ENCODE measurements at regions not wholly inside any gene's neighbourhood (a gene's known extent, or its start where the extent isn't known, plus 50 kb on each side); places are given as distances from the start of the nearest gene placed in this dataset.

DNA sequence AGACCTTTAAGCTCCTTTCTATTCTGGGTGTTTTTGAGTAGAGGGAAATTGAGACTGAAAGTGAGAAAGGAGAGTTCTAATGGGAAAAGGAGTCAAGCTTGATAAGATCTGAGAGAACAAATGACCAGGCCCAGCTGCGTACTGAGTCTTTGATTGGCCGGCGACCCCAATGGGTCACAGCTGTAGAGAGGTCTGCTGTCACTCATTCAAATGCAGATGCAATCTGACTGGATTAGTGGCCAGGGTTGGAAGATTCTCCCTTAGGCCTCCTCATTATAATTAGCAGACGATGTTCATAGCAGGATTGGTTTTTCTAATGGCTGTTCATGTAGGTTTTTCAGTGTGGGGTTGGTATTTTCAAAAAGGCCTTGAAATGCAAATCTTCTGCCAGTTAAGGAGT is 127.2 kb upstream of the SLC25A13 start:
- H3K4me2 ChIP-seq (ENCODE audit: insufficient read depth, low read length): no peak overlapping the region
- intact Hi-C loops (cut with micrococcal nuclease): no loop called here
- H3K9me1 ChIP-seq (replicated peaks; ENCODE audit: control insufficient read depth, extremely low read depth, insufficient read depth, low read length): no peaks in the 10 kb centered on the region
- TF ChIP-seq, protein P1, sequence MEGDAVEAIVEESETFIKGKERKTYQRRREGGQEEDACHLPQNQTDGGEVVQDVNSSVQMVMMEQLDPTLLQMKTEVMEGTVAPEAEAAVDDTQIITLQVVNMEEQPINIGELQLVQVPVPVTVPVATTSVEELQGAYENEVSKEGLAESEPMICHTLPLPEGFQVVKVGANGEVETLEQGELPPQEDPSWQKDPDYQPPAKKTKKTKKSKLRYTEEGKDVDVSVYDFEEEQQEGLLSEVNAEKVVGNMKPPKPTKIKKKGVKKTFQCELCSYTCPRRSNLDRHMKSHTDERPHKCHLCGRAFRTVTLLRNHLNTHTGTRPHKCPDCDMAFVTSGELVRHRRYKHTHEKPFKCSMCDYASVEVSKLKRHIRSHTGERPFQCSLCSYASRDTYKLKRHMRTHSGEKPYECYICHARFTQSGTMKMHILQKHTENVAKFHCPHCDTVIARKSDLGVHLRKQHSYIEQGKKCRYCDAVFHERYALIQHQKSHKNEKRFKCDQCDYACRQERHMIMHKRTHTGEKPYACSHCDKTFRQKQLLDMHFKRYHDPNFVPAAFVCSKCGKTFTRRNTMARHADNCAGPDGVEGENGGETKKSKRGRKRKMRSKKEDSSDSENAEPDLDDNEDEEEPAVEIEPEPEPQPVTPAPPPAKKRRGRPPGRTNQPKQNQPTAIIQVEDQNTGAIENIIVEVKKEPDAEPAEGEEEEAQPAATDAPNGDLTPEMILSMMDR (IDR thresholded peaks at IDR 0.05; ENCODE audit: extremely low read depth in 1 of 2, insufficient read depth in 1 of 2, low read depth in 1 of 2, low read length in 2 of 2): no peak
- TF ChIP-seq POLR2AphosphoS5 (IDR thresholded peaks at IDR 0.05; ENCODE audit: insufficient read depth, low read depth, low read length): no peak
- no peak for TF ChIP-seq GATA2 (IDR thresholded peaks at IDR 0.05; ENCODE audit: insufficient read depth, insufficient read length, low read depth, low read length)
- no peak for TF ChIP-seq JUN (IDR thresholded peaks at IDR 0.05; ENCODE audit: borderline replicate concordance, insufficient read depth, insufficient read length, low read depth)
- no peak for TF ChIP-seq POLR2A (IDR thresholded peaks at IDR 0.05; ENCODE audit: low read depth, low read length)
- no peak for TF ChIP-seq FOS (IDR thresholded peaks at IDR 0.05; ENCODE audit: borderline replicate concordance, insufficient read depth, low read length)
- TF ChIP-seq, protein P2, sequence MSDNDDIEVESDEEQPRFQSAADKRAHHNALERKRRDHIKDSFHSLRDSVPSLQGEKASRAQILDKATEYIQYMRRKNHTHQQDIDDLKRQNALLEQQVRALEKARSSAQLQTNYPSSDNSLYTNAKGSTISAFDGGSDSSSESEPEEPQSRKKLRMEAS (IDR thresholded peaks at IDR 0.05; ENCODE audit: insufficient read depth, insufficient read length): no peak
- no peak for TF ChIP-seq EZH2 (IDR thresholded peaks at IDR 0.05; ENCODE audit: borderline replicate concordance, low read depth, low read length, severe bottlenecking)
- no peak for TF ChIP-seq MYC (IDR thresholded peaks at IDR 0.05; ENCODE audit: low read depth, low read length)
- H3K9ac ChIP-seq (replicated peaks; ENCODE audit: extremely low read depth, insufficient read depth, low read length): no peak overlapping the region
- CTCF ChIA-PET: no interaction called here
- no peak overlapping the region for H3K4me3 ChIP-seq (replicated peaks in 1 of 3; ENCODE audit: insufficient read depth in 1 of 3, low read depth in 1 of 3, low read length in 3 of 3)
- H3K79me2 ChIP-seq (ENCODE audit: control insufficient read depth, insufficient read depth, low read length): no peaks in the 10 kb centered on the region
- H3K9me3 ChIP-seq (replicated peaks; ENCODE audit: control insufficient read depth, insufficient read depth, low read length): no peaks in the 10 kb centered on the region
- no TSS peak for BruUV-seq (replicated peaks)
- H4K20me1 ChIP-seq (replicated peaks; ENCODE audit: control insufficient read depth, extremely low read depth, insufficient read depth, low read length): no peaks in the 10 kb centered on the region
- POLR2A ChIA-PET: no interaction called here
- no peak overlapping the region for H2AFZ ChIP-seq (ENCODE audit: low read depth, low read length)
- FAIRE-seq (no peak), DNase-seq (ENCODE audit: low read depth, low spot score) (no peak)
- H3K27ac ChIP-seq (ENCODE audit: insufficient read depth, low read depth, low read length): no peak overlapping the region
- no peaks in the 10 kb centered on the region for H3K4me1 ChIP-seq (ENCODE audit: control insufficient read depth, extremely low read depth, insufficient read depth, low read length)
- no peaks in the 10 kb centered on the region for H3K36me3 ChIP-seq (ENCODE audit: control insufficient read depth in 2 of 2, extremely low read depth in 1 of 2, insufficient read depth in 2 of 2, low read length in 2 of 2)
- dilution Hi-C loops (cut with MboI; ENCODE audit: extremely low pct_ligation_motif_present, low sequenced_read_pairs): no loop called here
- no peaks in the 10 kb centered on the region for H3K27me3 ChIP-seq (ENCODE audit: control insufficient read depth in 2 of 2, insufficient read depth in 2 of 2, low read length in 2 of 2)
